ENCODE measurements at regions not wholly inside any gene's neighbourhood (a gene's known extent, or its start where the extent isn't known, plus 50 kb on each side); places are given as distances from the start of the nearest gene placed in this dataset.

GRCh38 chr14:58941629-58942028, 246.8 kb upstream of the DAAM1 start:
- TF ChIP-seq CTCF (IDR thresholded peaks at IDR 0.05; ENCODE audit: low read depth, low read length, poor library complexity, severe bottlenecking) (no peak), EZH2phosphoT487 (IDR thresholded peaks at IDR 0.05; ENCODE audit: borderline replicate concordance, low read length) (no peak)

Measured in DOHH2 (cell line).